ENCODE measurements at regions not wholly inside any gene's neighbourhood (a gene's known extent, or its start where the extent isn't known, plus 50 kb on each side); places are given as distances from the start of the nearest gene placed in this dataset.

- intact Hi-C loops (cut with micrococcal nuclease), result no loop called here
- peaks cover 9% of the 10 kb centered on the region for H3K4me1 Mint-ChIP-seq (ENCODE audit: low read depth)
- H3K4me3 Mint-ChIP-seq, result no peak overlapping the region
- H3K27ac Mint-ChIP-seq, result no peak overlapping the region
- no peaks in the 10 kb centered on the region for H3K36me3 Mint-ChIP-seq (ENCODE audit: low read depth)
- no peak for DNase-seq (ENCODE audit: low spot score)
- H3K9me3 Mint-ChIP-seq, result no peaks in the 10 kb centered on the region
- H3K27me3 Mint-ChIP-seq (ENCODE audit: insufficient read depth), result peaks cover 2% of the 10 kb centered on the region
These were observed 192.9 kb downstream of the MAF start for GRCh38 chr16:79407461-79408135.

DNA sequence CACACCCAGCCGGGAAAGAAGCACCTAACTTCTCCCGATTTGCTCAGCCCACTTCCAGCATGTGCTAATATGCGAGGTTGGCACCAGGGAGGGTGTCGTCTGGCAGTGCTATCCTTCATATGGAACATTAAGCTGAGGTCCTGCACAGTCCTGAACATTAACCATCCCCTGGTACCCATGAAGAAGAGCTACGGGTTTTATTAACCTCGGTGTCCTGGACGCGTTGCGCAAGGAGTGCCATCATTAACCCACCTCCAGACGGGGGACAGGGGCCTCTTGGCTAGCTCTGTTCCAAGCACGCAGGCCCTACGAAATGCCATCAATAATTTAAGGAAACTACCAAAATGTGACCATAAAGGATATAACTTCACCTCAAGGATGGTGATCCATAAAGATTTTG lies 193.5 kb downstream of the MAF start:
- DNase-seq (ENCODE audit: low spot score), result no peak
- Mint-ChIP-seq H3K27me3 (ENCODE audit: insufficient read depth) (peaks cover 2% of the 10 kb centered on the region), H3K36me3 (ENCODE audit: low read depth) (no peaks in the 10 kb centered on the region), H3K9me3 (no peaks in the 10 kb centered on the region), H3K27ac (no peak overlapping the region), H3K4me1 (ENCODE audit: low read depth) (peaks cover 5% of the 10 kb centered on the region), H3K4me3 (no peak overlapping the region)
- intact Hi-C loops (cut with micrococcal nuclease), result no loop called here

DNA sequence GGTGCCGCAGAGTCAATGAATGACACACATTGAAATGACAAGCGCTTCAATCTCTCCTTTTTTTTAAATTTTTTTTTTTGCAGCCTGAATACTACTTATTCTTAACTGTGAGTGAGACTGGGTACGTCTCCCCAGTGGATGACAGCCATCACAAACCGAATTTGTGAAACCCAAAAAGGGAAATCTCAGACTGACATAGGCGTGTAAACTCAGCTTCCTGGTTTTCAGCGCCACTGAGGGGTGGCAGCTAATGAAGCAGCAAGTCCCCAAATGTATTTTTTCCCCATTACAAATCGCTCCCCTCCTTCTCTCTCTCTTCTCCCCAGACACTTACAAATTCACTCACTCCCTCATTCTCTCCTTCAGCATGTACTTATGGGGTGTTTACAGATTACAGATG lies 196.0 kb downstream of the MAF start:
- intact Hi-C loops (cut with micrococcal nuclease), result no loop called here
- Mint-ChIP-seq H3K4me3 (no peak overlapping the region), H3K36me3 (ENCODE audit: low read depth) (no peaks in the 10 kb centered on the region), H3K4me1 (ENCODE audit: low read depth) (no peaks in the 10 kb centered on the region), H3K9me3 (no peaks in the 10 kb centered on the region), H3K27ac (no peak overlapping the region), H3K27me3 (ENCODE audit: insufficient read depth) (peaks cover 2% of the 10 kb centered on the region)
- no peak for DNase-seq (ENCODE audit: low spot score)

DNA sequence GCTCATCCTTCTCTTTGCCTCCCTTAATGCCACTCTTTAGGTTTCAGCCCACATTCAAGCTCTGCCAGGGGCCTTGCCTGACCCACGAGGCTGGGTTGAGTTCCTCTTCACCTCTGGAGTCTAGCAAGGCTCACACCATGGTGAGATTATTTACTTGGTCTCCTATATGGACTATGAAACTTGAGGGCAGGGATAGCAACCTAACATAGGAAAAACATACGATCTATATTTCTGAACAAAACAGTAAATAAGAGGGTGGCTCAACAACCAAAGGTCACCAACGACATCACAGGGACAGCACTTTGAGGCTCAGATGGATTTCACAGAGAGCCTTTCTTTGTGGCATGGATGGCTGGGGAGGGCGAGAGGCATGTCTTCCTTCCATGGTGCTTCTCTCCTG lies 197.0 kb downstream of the MAF start:
- peaks cover 3% of the 10 kb centered on the region for H3K27me3 Mint-ChIP-seq (ENCODE audit: insufficient read depth)
- H3K4me1 Mint-ChIP-seq (ENCODE audit: low read depth), result no peaks in the 10 kb centered on the region
- H3K9me3 Mint-ChIP-seq, result no peaks in the 10 kb centered on the region
- no peak for DNase-seq (ENCODE audit: low spot score)
- H3K36me3 Mint-ChIP-seq (ENCODE audit: low read depth), result no peaks in the 10 kb centered on the region
- intact Hi-C loops (cut with micrococcal nuclease), result no loop called here
- H3K4me3 Mint-ChIP-seq, result no peak overlapping the region
- H3K27ac Mint-ChIP-seq, result no peak overlapping the region

- no peak for DNase-seq (ENCODE audit: low spot score)
- Mint-ChIP-seq H3K36me3 (ENCODE audit: low read depth) (no peaks in the 10 kb centered on the region), H3K9me3 (no peaks in the 10 kb centered on the region), H3K4me1 (ENCODE audit: low read depth) (no peaks in the 10 kb centered on the region), H3K4me3 (no peak overlapping the region), H3K27me3 (ENCODE audit: insufficient read depth) (peaks cover 4% of the 10 kb centered on the region), H3K27ac (no peak overlapping the region)
- intact Hi-C loops (cut with micrococcal nuclease), result no loop called here
These were observed 197.6 kb downstream of the MAF start for GRCh38 chr16:79402920-79403319.

DNA sequence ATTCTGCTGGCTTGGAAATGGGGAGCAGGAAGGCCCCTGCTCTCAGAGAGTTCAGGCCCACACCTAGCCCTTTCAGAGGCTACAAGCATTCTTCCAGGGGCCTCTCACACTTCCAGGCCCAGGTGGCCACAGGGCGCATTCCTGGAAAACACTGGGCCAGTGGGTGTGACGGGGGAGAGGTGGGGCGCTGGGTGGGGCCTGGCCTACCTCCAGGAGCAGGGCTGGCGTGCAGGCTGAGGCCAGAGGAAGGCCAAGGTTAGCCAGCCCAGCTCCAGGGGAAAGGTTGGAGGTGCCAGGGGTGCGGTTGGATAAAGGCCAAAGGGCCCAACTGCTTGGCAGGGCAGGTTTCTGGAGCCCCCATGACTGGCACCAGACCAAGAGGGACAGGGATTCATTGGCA lies 198.2 kb downstream of the MAF start:
- Mint-ChIP-seq H3K4me1 (ENCODE audit: low read depth) (no peaks in the 10 kb centered on the region), H3K4me3 (no peak overlapping the region), H3K27ac (no peak overlapping the region), H3K27me3 (ENCODE audit: insufficient read depth) (peaks cover 4% of the 10 kb centered on the region), H3K9me3 (no peaks in the 10 kb centered on the region), H3K36me3 (ENCODE audit: low read depth) (no peaks in the 10 kb centered on the region)
- no peak for DNase-seq (ENCODE audit: low spot score)
- intact Hi-C loops (cut with micrococcal nuclease), result no loop called here

GRCh38 chr16:79401782-79402181 lies 198.8 kb downstream of the MAF start:
- Mint-ChIP-seq H3K9me3 (no peaks in the 10 kb centered on the region), H3K4me1 (ENCODE audit: low read depth) (no peaks in the 10 kb centered on the region), H3K27ac (no peak overlapping the region), H3K36me3 (ENCODE audit: low read depth) (no peaks in the 10 kb centered on the region), H3K4me3 (no peak overlapping the region), H3K27me3 (ENCODE audit: insufficient read depth) (peaks cover 4% of the 10 kb centered on the region)
- intact Hi-C loops (cut with micrococcal nuclease), result no loop called here
- DNase-seq (ENCODE audit: low spot score), result no peak

DNA sequence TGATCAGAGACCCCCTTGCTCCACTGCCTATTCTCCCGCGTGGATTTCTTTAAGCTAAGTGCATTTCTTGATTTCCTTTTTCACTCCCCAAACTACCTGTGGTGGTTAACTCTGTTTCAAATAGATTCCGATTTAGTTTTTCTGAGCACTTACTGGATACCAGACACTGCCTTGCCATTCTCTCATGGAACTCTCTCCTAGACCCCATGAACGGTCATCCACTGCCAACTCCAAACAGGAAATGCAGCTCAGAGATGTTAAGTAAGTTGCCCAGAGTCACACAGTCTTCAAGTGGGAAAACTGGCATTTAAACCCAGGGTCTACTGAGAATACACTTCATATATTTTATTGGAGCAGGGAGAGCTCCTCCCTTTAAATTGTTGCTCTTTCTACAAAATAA lies 199.4 kb downstream of the MAF start:
- no peaks in the 10 kb centered on the region for H3K36me3 Mint-ChIP-seq (ENCODE audit: low read depth)

DNA sequence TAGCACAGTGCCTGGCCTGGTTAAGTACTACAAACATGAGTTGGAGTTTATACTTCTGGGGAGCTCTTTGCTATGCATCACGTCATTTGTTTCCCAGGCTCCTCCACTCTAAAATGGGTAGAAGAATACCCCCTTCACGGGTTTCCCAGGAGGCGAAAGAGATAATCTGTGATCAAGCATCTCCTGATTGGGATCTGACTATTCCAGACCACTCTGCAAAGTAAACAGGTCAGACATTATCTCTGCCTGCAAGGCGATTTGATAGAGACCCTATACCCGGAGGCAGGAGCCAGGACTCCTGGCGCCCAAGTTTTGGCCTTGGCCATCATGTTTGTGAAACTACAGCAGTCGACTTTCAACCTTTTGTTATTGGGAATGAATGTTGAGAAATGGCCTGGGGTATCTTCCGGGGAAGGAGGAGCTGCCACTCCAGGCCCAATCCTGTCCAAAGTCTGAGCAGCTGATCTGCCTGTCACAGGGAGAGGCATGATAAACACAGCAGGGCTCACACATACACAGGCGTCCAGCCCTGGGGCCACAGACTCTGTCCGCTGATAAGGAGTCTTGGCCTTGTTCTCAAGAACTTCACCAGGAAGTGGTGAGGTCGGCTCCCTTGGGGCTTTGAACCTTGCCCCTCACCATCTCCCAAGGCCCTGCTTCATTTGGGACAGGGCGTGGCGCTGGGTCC lies 199.9 kb downstream of the MAF start:
- Mint-ChIP-seq H3K9me3 (no peaks in the 10 kb centered on the region), H3K27me3 (ENCODE audit: insufficient read depth) (peaks cover 2% of the 10 kb centered on the region), H3K4me1 (ENCODE audit: low read depth) (no peaks in the 10 kb centered on the region), H3K36me3 (ENCODE audit: low read depth) (no peaks in the 10 kb centered on the region), H3K27ac (no peak overlapping the region), H3K4me3 (no peak overlapping the region)
- no peak for DNase-seq (ENCODE audit: low spot score)
- intact Hi-C loops (cut with micrococcal nuclease), result no loop called here

More for the DNA sequence above, 199.4 kb downstream of the MAF start:
- no peak for DNase-seq (ENCODE audit: low spot score)
- Mint-ChIP-seq H3K27ac (no peak overlapping the region), H3K9me3 (no peaks in the 10 kb centered on the region), H3K4me3 (no peak overlapping the region), H3K4me1 (ENCODE audit: low read depth) (no peaks in the 10 kb centered on the region), H3K27me3 (ENCODE audit: insufficient read depth) (peaks cover 4% of the 10 kb centered on the region)
- intact Hi-C loops (cut with micrococcal nuclease), result no loop called here

- Mint-ChIP-seq H3K27ac (no peak overlapping the region), H3K27me3 (ENCODE audit: insufficient read depth) (peaks cover 8% of the 10 kb centered on the region), H3K36me3 (ENCODE audit: low read depth) (no peaks in the 10 kb centered on the region), H3K9me3 (no peaks in the 10 kb centered on the region), H3K4me3 (no peak overlapping the region), H3K4me1 (ENCODE audit: low read depth) (no peaks in the 10 kb centered on the region)
- no peak for DNase-seq (ENCODE audit: low spot score)
- intact Hi-C loops (cut with micrococcal nuclease), result no loop called here
These were observed 204.9 kb downstream of the MAF start for GRCh38 chr16:79395591-79395990.

GRCh38 chr16:79394206-79394605 lies 206.3 kb downstream of the MAF start:
- Mint-ChIP-seq H3K9me3 (no peaks in the 10 kb centered on the region), H3K36me3 (ENCODE audit: low read depth) (no peaks in the 10 kb centered on the region), H3K4me1 (ENCODE audit: low read depth) (no peaks in the 10 kb centered on the region), H3K27ac (no peak overlapping the region), H3K4me3 (no peak overlapping the region), H3K27me3 (ENCODE audit: insufficient read depth) (peaks cover 11% of the 10 kb centered on the region)
- no peak for DNase-seq (ENCODE audit: low spot score)
- intact Hi-C loops (cut with micrococcal nuclease), result no loop called here

- no peaks in the 10 kb centered on the region for H3K4me1 Mint-ChIP-seq (ENCODE audit: low read depth)
- peaks cover 10% of the 10 kb centered on the region for H3K27me3 Mint-ChIP-seq (ENCODE audit: insufficient read depth)
- intact Hi-C loops (cut with micrococcal nuclease), result no loop called here
These were observed 207.0 kb downstream of the MAF start for GRCh38 chr16:79393564-79393963.

DNA sequence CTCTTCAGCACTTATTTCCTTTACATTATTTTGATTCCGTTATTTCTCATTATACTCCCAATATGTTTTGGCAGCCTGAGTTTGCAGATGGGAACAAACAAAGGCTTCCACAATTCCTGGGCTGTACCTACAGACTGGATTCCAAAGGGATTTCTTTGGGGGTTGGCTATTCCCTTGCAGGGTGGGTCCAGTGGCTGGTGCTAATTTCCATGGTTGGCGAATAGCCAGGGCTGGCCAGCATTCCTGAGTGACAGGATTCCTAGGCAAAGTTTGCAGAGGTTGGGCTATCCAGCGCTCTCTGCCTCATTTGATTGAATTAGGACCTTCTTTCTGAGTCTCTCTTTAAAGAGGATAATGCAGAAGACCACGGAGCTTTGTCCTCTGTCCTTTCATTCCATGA lies 207.4 kb downstream of the MAF start:
- no peaks in the 10 kb centered on the region for H3K4me1 Mint-ChIP-seq (ENCODE audit: low read depth)
- intact Hi-C loops (cut with micrococcal nuclease), result no loop called here
- H3K27ac Mint-ChIP-seq, result no peak overlapping the region
- DNase-seq (ENCODE audit: low spot score), result no peak
- H3K9me3 Mint-ChIP-seq, result no peaks in the 10 kb centered on the region
- H3K36me3 Mint-ChIP-seq (ENCODE audit: low read depth), result no peaks in the 10 kb centered on the region
- no peak overlapping the region for H3K4me3 Mint-ChIP-seq
- H3K27me3 Mint-ChIP-seq (ENCODE audit: insufficient read depth), result peaks cover 12% of the 10 kb centered on the region

More at GRCh38 chr16:79393564-79393963, 207.0 kb downstream of the MAF start:
- Mint-ChIP-seq H3K36me3 (ENCODE audit: low read depth) (no peaks in the 10 kb centered on the region), H3K4me3 (no peak overlapping the region), H3K27ac (no peak overlapping the region), H3K9me3 (no peaks in the 10 kb centered on the region)
- DNase-seq (ENCODE audit: low spot score), result no peak
